ENCODE measurements at regions not wholly inside any gene's neighbourhood (a gene's known extent, or its start where the extent isn't known, plus 50 kb on each side); places are given as distances from the start of the nearest gene placed in this dataset.
"Not testable (repeated sequence)": the region's sequence is repeated elsewhere in the genome, so short reads cannot be mapped to it uniquely, and the experiment has no call there.

DNA sequence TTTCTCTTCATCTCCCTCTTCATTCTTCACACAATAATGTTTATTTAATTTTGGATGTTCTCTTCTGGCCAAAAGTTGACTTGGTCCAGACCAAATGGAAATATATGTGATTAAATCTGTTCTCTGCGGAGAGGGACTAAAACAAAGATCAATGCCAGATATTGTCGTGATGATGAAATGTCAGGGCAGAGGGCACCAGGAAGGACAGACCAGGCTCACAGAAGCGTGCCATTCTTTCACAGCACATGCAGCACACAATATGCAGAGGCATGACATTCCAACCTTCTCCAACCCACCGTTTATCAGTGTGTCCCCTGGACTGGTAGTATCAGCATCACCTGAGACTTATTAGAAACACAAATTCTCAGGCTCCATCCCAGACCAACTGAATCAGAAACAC is 125.2 kb upstream of the PLGLB2 start:
- not testable (repeated sequence) for H3K27me3 ChIP-seq (ENCODE audit: control insufficient read depth, insufficient read depth, low read length); DNase-seq (ENCODE audit: low read depth, low spot score); H3K36me3 ChIP-seq (ENCODE audit: control insufficient read depth, insufficient read depth, low read length); H3K27ac ChIP-seq (ENCODE audit: low read length); H3K4me1 ChIP-seq (ENCODE audit: control insufficient read depth, insufficient read depth, low read length); H3K9me3 ChIP-seq (ENCODE audit: control insufficient read depth, insufficient read depth, low read length); H3K4me3 ChIP-seq (ENCODE audit: low read length)
- WGBS (ENCODE audit: insufficient coverage, insufficient read length): no CpG with 5 or more reads among the region's 4 CpGs

DNA sequence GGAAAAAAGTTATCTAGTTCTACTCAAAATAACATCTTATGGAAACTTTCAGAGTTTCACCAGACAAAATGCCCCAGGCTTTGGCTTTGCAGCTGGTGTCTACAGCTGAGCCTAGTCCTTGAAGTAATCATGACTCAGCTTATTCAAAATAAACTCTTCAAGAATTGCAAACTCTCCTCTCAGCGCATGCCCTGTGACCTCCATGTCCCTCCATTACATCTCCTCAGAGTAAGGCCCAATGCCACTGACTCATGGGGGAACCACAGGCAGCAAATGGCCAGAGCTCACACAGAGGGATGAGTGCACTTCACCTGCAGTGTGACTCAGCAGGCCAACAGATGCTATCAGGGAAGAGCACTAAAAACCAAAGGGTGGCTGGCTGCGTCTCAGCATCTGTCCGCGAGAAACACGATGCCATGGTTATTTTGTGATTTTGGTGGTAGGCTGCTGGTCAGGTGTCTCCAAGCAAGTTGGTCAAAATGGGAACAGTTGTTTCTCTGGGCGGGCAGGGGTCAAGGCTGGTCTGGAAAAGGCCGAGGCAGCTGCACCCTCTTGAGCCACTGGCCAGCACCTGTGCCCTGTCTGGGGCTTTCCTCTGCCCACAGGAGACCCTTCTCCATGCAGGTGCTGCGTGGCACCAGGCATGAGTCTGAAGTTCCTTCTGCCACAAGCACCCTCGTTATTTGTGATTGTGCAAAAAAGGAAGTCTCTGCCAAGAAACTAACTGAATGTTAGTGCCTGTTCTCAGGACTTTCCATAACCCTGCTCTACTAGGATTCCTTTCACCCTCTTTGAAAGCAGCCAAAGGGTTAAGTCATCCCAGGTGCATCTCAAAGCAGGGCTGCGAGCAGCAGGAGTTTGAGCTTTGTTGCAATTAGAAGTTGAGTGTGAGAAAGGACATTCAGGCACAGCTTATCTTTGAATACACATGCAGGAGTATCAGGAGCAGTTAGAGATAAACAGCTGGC is 118.1 kb upstream of the PLGLB2 start:
- WGBS (ENCODE audit: insufficient coverage, insufficient read length): no CpG with 5 or more reads among the region's 10 CpGs

DNA sequence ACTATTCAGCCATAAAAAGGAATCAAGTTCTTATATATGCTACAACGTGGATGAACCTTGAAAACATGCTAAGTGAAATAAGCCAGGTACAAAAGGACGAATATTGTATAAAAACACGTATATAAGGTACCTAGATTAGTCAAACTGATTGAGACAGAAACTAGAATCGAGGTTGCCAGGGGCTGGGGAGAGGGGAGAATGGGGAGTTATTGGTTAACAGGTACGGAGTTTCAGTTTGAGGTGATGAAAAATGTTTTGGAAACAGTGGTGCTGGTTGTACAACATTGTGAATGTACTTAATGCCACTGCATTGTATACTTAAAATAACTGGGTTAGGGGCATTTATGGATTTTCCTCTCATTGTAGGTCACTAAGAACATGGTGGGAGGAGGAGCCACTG is 117.0 kb upstream of the PLGLB2 start:
- no CpG with 5 or more reads among the region's 5 CpGs for WGBS (ENCODE audit: insufficient coverage, insufficient read length)
- not testable (repeated sequence) for H3K4me1 ChIP-seq (ENCODE audit: control insufficient read depth, insufficient read depth, low read length); H3K27me3 ChIP-seq (ENCODE audit: control insufficient read depth, insufficient read depth, low read length); H3K36me3 ChIP-seq (ENCODE audit: control insufficient read depth, insufficient read depth, low read length); H3K4me3 ChIP-seq (ENCODE audit: low read length); H3K9me3 ChIP-seq (ENCODE audit: control insufficient read depth, insufficient read depth, low read length); DNase-seq (ENCODE audit: low read depth, low spot score); H3K27ac ChIP-seq (ENCODE audit: low read length)

More for the DNA sequence above, 118.1 kb upstream of the PLGLB2 start:
- H3K27me3 ChIP-seq (ENCODE audit: control insufficient read depth, insufficient read depth, low read length); H3K27ac ChIP-seq (ENCODE audit: low read length); H3K36me3 ChIP-seq (ENCODE audit: control insufficient read depth, insufficient read depth, low read length); H3K4me1 ChIP-seq (ENCODE audit: control insufficient read depth, insufficient read depth, low read length); DNase-seq (ENCODE audit: low read depth, low spot score); H3K4me3 ChIP-seq (ENCODE audit: low read length); H3K9me3 ChIP-seq (ENCODE audit: control insufficient read depth, insufficient read depth, low read length): not testable (repeated sequence)

DNA sequence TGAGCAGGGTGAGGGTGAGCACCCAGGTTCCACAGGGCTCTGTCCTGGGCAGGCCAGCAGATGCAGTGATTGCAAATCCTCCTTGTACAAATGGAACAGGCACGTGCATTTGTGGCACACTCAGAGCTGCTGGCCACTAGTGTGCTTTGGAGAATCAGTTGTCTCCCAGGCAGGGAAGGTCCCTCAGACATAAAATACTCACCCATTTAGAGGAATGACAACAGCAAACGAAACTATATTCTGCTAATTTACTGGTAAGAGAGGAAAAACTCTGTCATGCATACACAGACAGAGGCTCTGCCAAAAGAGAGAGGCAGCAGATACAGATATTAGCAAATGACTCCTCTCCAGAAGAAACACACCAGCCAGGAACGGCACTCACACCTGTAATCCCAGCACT is 116.5 kb upstream of the PLGLB2 start:
- DNase-seq (ENCODE audit: low read depth, low spot score); H3K27me3 ChIP-seq (ENCODE audit: control insufficient read depth, insufficient read depth, low read length); H3K9me3 ChIP-seq (ENCODE audit: control insufficient read depth, insufficient read depth, low read length); H3K27ac ChIP-seq (ENCODE audit: low read length); H3K4me3 ChIP-seq (ENCODE audit: low read length); H3K36me3 ChIP-seq (ENCODE audit: control insufficient read depth, insufficient read depth, low read length); H3K4me1 ChIP-seq (ENCODE audit: control insufficient read depth, insufficient read depth, low read length): not testable (repeated sequence)
- WGBS (ENCODE audit: insufficient coverage, insufficient read length): no CpG with 5 or more reads among the region's 3 CpGs

DNA sequence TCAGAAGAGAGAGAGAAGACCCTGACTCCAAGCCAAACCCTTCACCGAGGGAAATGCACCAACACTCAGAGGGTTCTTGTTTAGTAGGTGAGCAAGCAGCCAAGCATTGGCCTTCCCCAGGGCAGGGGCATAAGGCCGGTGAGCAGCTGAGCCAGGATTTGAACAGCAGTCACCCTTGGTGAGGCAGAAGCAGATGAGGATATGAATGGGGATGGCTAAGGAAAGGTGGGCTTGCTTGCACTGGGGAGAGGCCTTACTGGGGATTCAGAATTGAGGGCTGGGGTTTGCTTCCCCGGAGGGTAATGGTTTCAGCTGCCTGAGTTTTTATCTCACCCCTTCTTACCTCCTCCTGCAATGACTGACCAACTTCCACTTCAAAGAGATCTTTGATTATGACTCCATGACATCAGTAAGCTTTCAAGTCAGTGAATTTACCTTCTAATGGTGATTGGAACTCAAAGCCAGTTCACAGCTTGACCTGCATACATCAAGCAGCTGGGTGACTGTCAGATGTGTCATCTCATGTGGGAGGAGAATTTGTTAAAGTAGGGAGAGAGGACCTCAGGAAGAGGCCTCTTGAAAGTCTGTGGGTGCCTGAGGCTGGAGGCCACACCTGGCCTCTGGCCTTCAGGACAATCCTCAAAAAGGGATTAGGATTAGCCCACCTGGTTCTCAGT is 114.5 kb upstream of the PLGLB2 start:
- H3K4me3 ChIP-seq (ENCODE audit: low read length); H3K27ac ChIP-seq (ENCODE audit: low read length); DNase-seq (ENCODE audit: low read depth, low spot score); H3K4me1 ChIP-seq (ENCODE audit: control insufficient read depth, insufficient read depth, low read length); H3K36me3 ChIP-seq (ENCODE audit: control insufficient read depth, insufficient read depth, low read length); H3K27me3 ChIP-seq (ENCODE audit: control insufficient read depth, insufficient read depth, low read length); H3K9me3 ChIP-seq (ENCODE audit: control insufficient read depth, insufficient read depth, low read length): not testable (repeated sequence)
- WGBS (ENCODE audit: insufficient coverage, insufficient read length): no CpG with 5 or more reads among the region's 3 CpGs

DNA sequence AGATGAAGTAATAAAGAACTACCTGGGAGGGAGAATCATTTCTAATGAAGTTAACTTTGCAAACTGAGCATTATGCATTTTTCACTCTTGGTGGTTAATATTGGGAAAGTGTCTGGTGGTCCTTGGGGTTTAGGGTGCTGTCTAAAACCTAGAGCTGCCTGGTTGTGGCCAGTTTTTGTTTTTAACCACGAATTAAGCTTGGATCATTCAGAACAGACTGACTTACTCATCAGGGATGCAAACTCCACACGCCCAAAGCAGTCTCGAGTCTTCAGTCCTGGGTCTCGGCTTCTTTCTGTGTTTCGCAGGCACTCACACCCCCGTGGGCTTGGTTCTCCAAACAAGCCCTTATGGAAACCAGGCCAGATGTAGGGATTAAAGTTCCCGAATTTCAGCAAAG is 113.8 kb upstream of the PLGLB2 start:
- not testable (repeated sequence) for H3K36me3 ChIP-seq (ENCODE audit: control insufficient read depth, insufficient read depth, low read length); H3K27ac ChIP-seq (ENCODE audit: low read length); H3K4me3 ChIP-seq (ENCODE audit: low read length); H3K27me3 ChIP-seq (ENCODE audit: control insufficient read depth, insufficient read depth, low read length); H3K9me3 ChIP-seq (ENCODE audit: control insufficient read depth, insufficient read depth, low read length); H3K4me1 ChIP-seq (ENCODE audit: control insufficient read depth, insufficient read depth, low read length); DNase-seq (ENCODE audit: low read depth, low spot score)
- no CpG with 5 or more reads among the region's 7 CpGs for WGBS (ENCODE audit: insufficient coverage, insufficient read length)

DNA sequence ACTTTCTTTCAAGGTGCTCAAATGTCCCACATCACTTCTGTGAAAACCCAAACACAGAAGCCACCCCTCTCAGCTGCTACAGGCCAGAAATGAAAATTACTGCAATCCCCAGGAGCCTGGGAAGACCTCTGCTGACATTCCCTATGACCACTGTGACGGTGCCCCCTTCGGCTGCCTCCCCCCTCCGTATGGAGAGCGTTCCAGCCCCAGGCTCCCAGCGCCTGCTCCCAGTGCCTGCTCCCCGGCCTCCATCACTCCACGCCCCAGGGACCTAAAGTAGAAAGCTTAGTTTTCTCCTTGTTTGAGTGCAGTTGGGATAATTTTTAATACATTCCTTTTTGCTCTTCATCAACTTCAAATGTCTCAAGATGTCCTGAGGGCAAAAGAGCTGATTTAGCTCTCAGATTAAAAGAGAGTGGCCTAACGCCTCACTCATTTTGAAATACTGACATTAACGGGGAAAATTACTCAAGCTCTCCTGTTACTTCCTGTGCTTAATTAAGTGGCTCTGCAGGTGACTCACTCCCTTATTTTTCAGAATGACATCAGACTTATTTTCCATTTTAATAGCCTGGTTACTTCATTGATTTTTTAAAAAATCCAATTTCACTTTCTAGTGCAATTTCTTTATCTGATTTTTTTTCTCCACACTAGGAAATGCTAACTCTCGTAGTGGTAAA is 112.8 kb upstream of the PLGLB2 start:
- not testable (repeated sequence) for H3K27ac ChIP-seq (ENCODE audit: low read length); DNase-seq (ENCODE audit: low read depth, low spot score); H3K4me1 ChIP-seq (ENCODE audit: control insufficient read depth, insufficient read depth, low read length); H3K4me3 ChIP-seq (ENCODE audit: low read length); H3K9me3 ChIP-seq (ENCODE audit: control insufficient read depth, insufficient read depth, low read length); H3K36me3 ChIP-seq (ENCODE audit: control insufficient read depth, insufficient read depth, low read length); H3K27me3 ChIP-seq (ENCODE audit: control insufficient read depth, insufficient read depth, low read length)
- no CpG with 5 or more reads among the region's 10 CpGs for WGBS (ENCODE audit: insufficient coverage, insufficient read length)

DNA sequence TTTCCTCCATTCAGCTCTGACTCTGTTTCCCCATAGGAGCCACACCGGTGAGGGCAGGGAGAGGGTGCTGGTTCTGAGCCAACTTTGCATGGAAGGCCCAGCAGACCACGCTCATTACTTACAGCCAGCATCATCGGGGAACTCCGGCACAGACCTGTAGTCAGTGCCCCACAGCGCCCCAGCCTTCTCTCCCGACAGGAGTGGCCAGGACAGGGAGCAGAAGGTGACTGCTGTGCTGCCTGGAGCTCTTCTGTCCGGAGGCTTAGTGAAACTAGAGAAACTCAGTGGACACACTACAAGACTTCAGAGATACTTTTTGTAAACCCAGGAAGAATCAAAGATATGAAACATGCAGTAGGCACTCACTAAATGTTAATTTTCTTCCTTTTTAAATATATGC is 111.6 kb upstream of the PLGLB2 start:
- not testable (repeated sequence) for H3K4me1 ChIP-seq (ENCODE audit: control insufficient read depth, insufficient read depth, low read length); H3K9me3 ChIP-seq (ENCODE audit: control insufficient read depth, insufficient read depth, low read length); DNase-seq (ENCODE audit: low read depth, low spot score); H3K27me3 ChIP-seq (ENCODE audit: control insufficient read depth, insufficient read depth, low read length); H3K27ac ChIP-seq (ENCODE audit: low read length); H3K4me3 ChIP-seq (ENCODE audit: low read length); H3K36me3 ChIP-seq (ENCODE audit: control insufficient read depth, insufficient read depth, low read length)
- WGBS (ENCODE audit: insufficient coverage, insufficient read length): no CpG with 5 or more reads among the region's 7 CpGs

DNA sequence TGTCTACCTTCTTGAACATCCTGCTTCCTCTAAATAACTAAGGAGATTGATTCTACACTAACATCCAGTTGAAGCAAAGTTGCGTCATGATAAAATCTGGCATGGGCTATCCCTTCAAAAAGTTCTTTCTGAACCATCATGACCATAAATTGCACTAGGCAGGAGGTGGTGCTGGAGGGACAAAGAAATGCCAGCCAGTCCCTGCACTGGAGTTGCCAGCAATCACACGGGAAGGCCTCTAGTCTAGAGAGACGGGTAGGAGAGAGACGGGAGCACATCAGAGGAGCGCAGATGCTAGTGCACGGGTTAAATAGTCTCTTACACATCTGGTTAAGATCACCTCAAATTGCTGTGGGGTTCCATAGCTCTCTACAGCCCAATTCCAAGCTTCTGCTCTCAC is 111.2 kb upstream of the PLGLB2 start:
- not testable (repeated sequence) for DNase-seq (ENCODE audit: low read depth, low spot score); H3K9me3 ChIP-seq (ENCODE audit: control insufficient read depth, insufficient read depth, low read length); H3K36me3 ChIP-seq (ENCODE audit: control insufficient read depth, insufficient read depth, low read length); H3K27me3 ChIP-seq (ENCODE audit: control insufficient read depth, insufficient read depth, low read length); H3K4me1 ChIP-seq (ENCODE audit: control insufficient read depth, insufficient read depth, low read length); H3K4me3 ChIP-seq (ENCODE audit: low read length); H3K27ac ChIP-seq (ENCODE audit: low read length)
- WGBS (ENCODE audit: insufficient coverage, insufficient read length): no CpG with 5 or more reads among the region's 6 CpGs

DNA sequence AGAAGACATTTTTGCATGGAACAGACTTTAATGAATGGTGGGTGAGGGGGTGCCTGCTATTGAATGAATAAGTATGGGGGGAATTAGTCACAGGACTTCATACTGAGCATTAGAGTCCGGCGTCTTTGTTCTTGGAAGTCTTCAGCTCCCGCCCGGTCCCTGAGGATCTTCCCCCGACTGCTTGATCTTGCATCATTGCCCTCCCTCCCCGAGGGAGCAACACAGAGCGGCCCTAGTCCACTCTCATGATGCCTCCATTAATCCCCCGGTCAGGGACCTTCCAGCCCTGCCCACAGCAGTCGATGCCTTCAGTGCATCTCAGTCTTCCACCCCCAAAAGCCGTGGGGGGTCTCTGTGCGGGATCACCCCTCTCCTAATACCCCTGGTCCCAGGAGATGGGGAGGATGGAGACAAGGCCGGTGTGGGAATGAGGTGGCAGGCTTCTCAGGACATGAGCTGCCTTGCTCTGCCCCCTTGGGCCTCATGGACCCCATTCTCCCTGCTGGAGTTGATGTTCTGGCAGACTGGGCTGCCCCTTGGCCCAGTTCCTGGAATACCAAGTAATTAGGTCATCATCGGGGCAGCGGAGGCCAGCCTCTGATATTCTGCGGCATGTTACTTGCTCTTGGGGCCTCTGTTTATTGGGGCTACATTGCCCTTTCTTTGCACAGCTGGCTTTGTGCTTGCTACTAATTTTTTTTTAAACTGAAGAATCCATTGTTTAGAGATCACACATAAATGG is 110.5 kb upstream of the PLGLB2 start:
- not testable (repeated sequence) for H3K9me3 ChIP-seq (ENCODE audit: control insufficient read depth, insufficient read depth, low read length); H3K36me3 ChIP-seq (ENCODE audit: control insufficient read depth, insufficient read depth, low read length); H3K27ac ChIP-seq (ENCODE audit: low read length); H3K27me3 ChIP-seq (ENCODE audit: control insufficient read depth, insufficient read depth, low read length); H3K4me1 ChIP-seq (ENCODE audit: control insufficient read depth, insufficient read depth, low read length); DNase-seq (ENCODE audit: low read depth, low spot score); H3K4me3 ChIP-seq (ENCODE audit: low read length)
- WGBS (ENCODE audit: insufficient coverage, insufficient read length): no CpG with 5 or more reads among the region's 15 CpGs

Measured in iPS DF 6.9 (cell line).